GM18499 (cell line): ENCODE measurements at regions not wholly inside any gene's neighbourhood (a gene's known extent, or its start where the extent isn't known, plus 50 kb on each side); places are given as distances from the start of the nearest gene placed in this dataset.
"Not testable (repeated sequence)": the region's sequence is repeated elsewhere in the genome, so short reads cannot be mapped to it uniquely, and the experiment has no call there.

Experiments
- ATAC-seq: cut with Tn5 transposase; IDR thresholded peaks from one replicate; pipeline ENCODE4 v1.9.1; 2021; ENCODE audit warnings: moderate number of reproducible peaks; ENCODE audit not compliant: insufficient read depth, unreplicated experiment

GRCh38 chr20:12702312-12702711 is 306.5 kb upstream of the SPTLC3 start:
- no peak for ATAC-seq

GRCh38 chr20:12715371-12715770 is 293.4 kb upstream of the SPTLC3 start:
- no peak for ATAC-seq

- no peak for ATAC-seq
Measured at GRCh38 chr20:12715991-12716680, 292.6 kb upstream of the SPTLC3 start.

- ATAC-seq = no peak
Measured at GRCh38 chr20:12717061-12717460, 291.7 kb upstream of the SPTLC3 start.

- ATAC-seq = no peak
Measured at GRCh38 chr20:12718619-12719018, 290.2 kb upstream of the SPTLC3 start.

- ATAC-seq = no peak
Measured at GRCh38 chr20:12721636-12722035, 287.1 kb upstream of the SPTLC3 start.

- no peak for ATAC-seq
Measured at GRCh38 chr20:12722091-12722490, 286.7 kb upstream of the SPTLC3 start.

- no peak for ATAC-seq
Measured at GRCh38 chr20:12723811-12724210, 285.0 kb upstream of the SPTLC3 start.

GRCh38 chr20:12728782-12729181 is 280.0 kb upstream of the SPTLC3 start:
- no peak for ATAC-seq

- ATAC-seq = no peak
Measured at GRCh38 chr20:12729326-12729725, 279.4 kb upstream of the SPTLC3 start.

- no peak for ATAC-seq
Measured at GRCh38 chr20:12733811-12734210, 275.0 kb upstream of the SPTLC3 start.

- ATAC-seq = no peak
Measured at GRCh38 chr20:12737497-12737896, 271.3 kb upstream of the SPTLC3 start.

GRCh38 chr20:12737900-12738299 is 270.9 kb upstream of the SPTLC3 start:
- ATAC-seq = no peak

GRCh38 chr20:12740647-12741046 is 268.1 kb upstream of the SPTLC3 start:
- no peak for ATAC-seq

- ATAC-seq = no peak
Measured at GRCh38 chr20:12744037-12744436, 264.7 kb upstream of the SPTLC3 start.

- no peak for ATAC-seq
Measured at GRCh38 chr20:12748359-12748994, 260.3 kb upstream of the SPTLC3 start.

GRCh38 chr20:12750221-12750620 is 258.6 kb upstream of the SPTLC3 start:
- ATAC-seq = no peak

GRCh38 chr20:12752900-12753693 is 255.7 kb upstream of the SPTLC3 start:
- not testable (repeated sequence) for ATAC-seq

- ATAC-seq = not testable (repeated sequence)
Measured at GRCh38 chr20:12753742-12754141, 255.0 kb upstream of the SPTLC3 start.

GRCh38 chr20:12759493-12759892 is 249.3 kb upstream of the SPTLC3 start:
- not testable (repeated sequence) for ATAC-seq

GRCh38 chr20:12762725-12763124 is 246.0 kb upstream of the SPTLC3 start:
- no peak for ATAC-seq
